ENCODE measurements at regions not wholly inside any gene's neighbourhood (a gene's known extent, or its start where the extent isn't known, plus 50 kb on each side); places are given as distances from the start of the nearest gene placed in this dataset.

GRCh38 chr3:160126761-160127160 lies 98.5 kb upstream of the C3orf80 start (continued):
- TF ChIP-seq MEF2A (IDR thresholded peaks at IDR 0.05; ENCODE audit: borderline replicate concordance, low read depth), result no peak

- no peak overlapping the region for H3K9ac ChIP-seq
- H3K4me1 ChIP-seq (ENCODE audit: control insufficient read depth in 1 of 2, insufficient read depth in 2 of 2, low read depth in 1 of 2, low read length in 1 of 2), result peaks cover 3 to 30% of the 10 kb centered on the region in 2 experiments; a peak in 3 of 4 replicates
- H3K4me2 ChIP-seq, result no peak overlapping the region
- H2AFZ ChIP-seq (ENCODE audit: low read depth), result no peak overlapping the region
- H3K36me3 ChIP-seq (replicated peaks in 1 of 2; ENCODE audit: control insufficient read depth in 1 of 2, insufficient read depth in 2 of 2, low read length in 1 of 2), result no peaks in the 10 kb centered on the region
- CTCF ChIA-PET, result interaction anchor here (0.8 kb wide), 1 partner anchor 78 kb away, joined by 4 read pairs; no protein-coding TSS in a partner anchor
- no peaks in the 10 kb centered on the region for H3K9me3 ChIP-seq
- TF ChIP-seq MXI1 (IDR thresholded peaks at IDR 0.05; ENCODE audit: low read depth, low read length), result no peak
- no peak for TF ChIP-seq TEAD4 (IDR thresholded peaks at IDR 0.05; ENCODE audit: borderline replicate concordance, insufficient read depth)
- no peak for TF ChIP-seq CTCF (IDR thresholded peaks at IDR 0.05)
- no peak for TF ChIP-seq GATA2 (CRISPR knock-in tag; IDR thresholded peaks at IDR 0.05)
- no peaks in the 10 kb centered on the region for H3K79me2 ChIP-seq (ENCODE audit: insufficient read depth)
- H3K9me2 ChIP-seq, result no peaks in the 10 kb centered on the region
- no peak for DNase-seq
- H3K27me3 ChIP-seq (ENCODE audit: insufficient read depth), result no peaks in the 10 kb centered on the region
- 97% methylated on average over 3 of the region's 3 CpGs for WGBS (ENCODE audit: low lambda C conversion rate)
- POLR2A ChIA-PET, result no interaction called here
- H3K4me3 ChIP-seq (ENCODE audit: low read depth in 2 of 2, low read length in 1 of 2), result no peak overlapping the region
- no peaks in the 10 kb centered on the region for H4K20me1 ChIP-seq (ENCODE audit: insufficient read depth)
- H3F3A ChIP-seq (replicated peaks; ENCODE audit: insufficient read depth), result peaks cover 27% of the 10 kb centered on the region
- H3K27ac ChIP-seq (ENCODE audit: low read depth in 2 of 2, low read length in 1 of 2), result no peak overlapping the region
Measured at GRCh38 chr3:160127308-160127707, 97.9 kb upstream of the C3orf80 start.

GRCh38 chr3:160128056-160128455 lies 97.2 kb upstream of the C3orf80 start:
- POLR2A ChIA-PET, result no interaction called here
- no peak for DNase-seq

More at GRCh38 chr3:160128056-160128455, 97.2 kb upstream of the C3orf80 start:
- no peaks in the 10 kb centered on the region for H3K79me2 ChIP-seq (ENCODE audit: insufficient read depth)
- H3K4me3 ChIP-seq (ENCODE audit: low read depth in 2 of 2, low read length in 1 of 2), result no peak overlapping the region
- TF ChIP-seq NRF1 (IDR thresholded peaks at IDR 0.05; ENCODE audit: low read depth, low read length) (no peak), CTCF (IDR thresholded peaks at IDR 0.05) (no peak), ZBTB33 (IDR thresholded peaks at IDR 0.05; ENCODE audit: borderline replicate concordance, low read depth) (no peak), EP300 (IDR thresholded peaks at IDR 0.05; ENCODE audit: borderline replicate concordance in 1 of 2, low read depth in 1 of 2, low read length in 1 of 2) (no peak), RAD21 (IDR thresholded peaks at IDR 0.05; ENCODE audit: low read length) (no peak), IRF3 (IDR thresholded peaks at IDR 0.05; ENCODE audit: low read depth, low read length) (no peak)
- H3K27me3 ChIP-seq (ENCODE audit: insufficient read depth), result no peaks in the 10 kb centered on the region
- no peak overlapping the region for H3K9ac ChIP-seq
- no peaks in the 10 kb centered on the region for H3K9me2 ChIP-seq
- H2AFZ ChIP-seq (ENCODE audit: low read depth), result no peak overlapping the region
- H3F3A ChIP-seq (replicated peaks; ENCODE audit: insufficient read depth), result peaks cover 27% of the 10 kb centered on the region
- CTCF ChIA-PET, result interaction anchor here (0.9 kb wide), 1 partner anchor 96 kb away, joined by 4 read pairs; no protein-coding TSS in a partner anchor
- H3K9me3 ChIP-seq, result no peaks in the 10 kb centered on the region
- no peak overlapping the region for H3K27ac ChIP-seq (ENCODE audit: low read depth in 2 of 2, low read length in 1 of 2)
- H3K4me2 ChIP-seq, result no peak overlapping the region
- H3K36me3 ChIP-seq (replicated peaks in 1 of 2; ENCODE audit: control insufficient read depth in 1 of 2, insufficient read depth in 2 of 2, low read length in 1 of 2), result no peaks in the 10 kb centered on the region
- H3K4me1 ChIP-seq (ENCODE audit: control insufficient read depth in 1 of 2, insufficient read depth in 2 of 2, low read depth in 1 of 2, low read length in 1 of 2), result peaks cover 3 to 30% of the 10 kb centered on the region in 2 experiments; a peak in 3 of 4 replicates
- no peaks in the 10 kb centered on the region for H4K20me1 ChIP-seq (ENCODE audit: insufficient read depth)

Data from SK-N-SH (cell line).